Calu3 (cell line): ENCODE measurements at regions not wholly inside any gene's neighbourhood (a gene's known extent, or its start where the extent isn't known, plus 50 kb on each side); places are given as distances from the start of the nearest gene placed in this dataset.
"Not testable (repeated sequence)": the region's sequence is repeated elsewhere in the genome, so short reads cannot be mapped to it uniquely, and the experiment has no call there.

Source experiments
- BruUV-seq: library from RNA; stranded (reverse); fragments of 400-500 nt; replicated peaks from 2 replicates; lab custom pipeline; 2021; lab: Mats Ljungman, UMichigan
- CTCF ChIA-PET: fragments of 300-600 bp; sonication (Branson Sonifier 250); formaldehyde crosslinking; loops from one replicate; lab custom pipeline; 2022; ENCODE audit warnings: antibody characterized with exemption; lab: Charles Lee
- DNase-seq: peaks from one replicate; pipeline ENCODE4 v3.0.0; 2022
- H3K27ac Mint-ChIP-seq: one replicate; pipeline ENCODE4 v1.8.0; 2022; ENCODE audit warnings: mixed read lengths; ENCODE audit not compliant: unreplicated experiment
- H3K27me3 Mint-ChIP-seq: one replicate; pipeline ENCODE4 v1.8.0; 2022; ENCODE audit warnings: mixed read lengths; ENCODE audit not compliant: unreplicated experiment
- H3K36me3 Mint-ChIP-seq: one replicate; pipeline ENCODE4 v1.8.0; 2022; ENCODE audit warnings: mild to moderate bottlenecking, moderate library complexity, mixed read lengths; ENCODE audit not compliant: insufficient read depth, unreplicated experiment
- H3K4me1 Mint-ChIP-seq: one replicate; pipeline ENCODE4 v1.8.0; 2022; ENCODE audit warnings: mild to moderate bottlenecking, low read depth, mixed read lengths; ENCODE audit not compliant: unreplicated experiment
- H3K4me3 Mint-ChIP-seq: one replicate; pipeline ENCODE4 v1.8.0; 2022; ENCODE audit warnings: mild to moderate bottlenecking, low read depth, moderate library complexity, mixed read lengths; ENCODE audit not compliant: unreplicated experiment
- H3K9me3 Mint-ChIP-seq: one replicate; pipeline ENCODE4 v1.8.0; 2022; ENCODE audit warnings: low read depth, mixed read lengths; ENCODE audit not compliant: unreplicated experiment
- intact Hi-C: fragments of 100-400 bp; cut with micrococcal nuclease; formaldehyde crosslinking; loops from one replicate; pipeline ENCODE4 v1.10.0; 2022; ENCODE audit not compliant: unreplicated experiment
- TF ChIP-seq, protein P1 (sequence below): fragments of 200-600 bp; IDR thresholded peaks from one replicate; pipeline ENCODE4 v1.8.0; 2022; ENCODE audit warnings: antibody characterized with exemption; ENCODE audit not compliant: unreplicated experiment

DNA sequence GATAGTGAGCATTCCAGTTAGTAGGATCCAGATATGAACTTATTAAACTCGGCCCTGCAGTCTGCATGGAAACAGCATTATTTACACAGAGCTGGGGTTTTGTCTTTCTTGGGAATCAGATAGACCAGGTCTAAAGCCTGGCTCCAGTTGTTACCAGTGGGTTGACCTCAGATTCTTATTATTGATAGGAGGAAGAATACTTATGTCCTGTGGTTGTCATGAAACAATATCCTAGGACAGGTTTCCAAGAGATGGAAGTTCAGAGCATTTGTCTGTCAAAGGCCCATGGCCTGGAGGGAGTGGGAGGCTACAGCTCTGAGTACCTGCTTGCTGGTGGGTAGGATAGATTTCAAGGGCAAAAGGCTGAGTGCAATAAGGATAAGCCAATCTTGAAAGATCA lies 129.2 kb downstream of the BOD1 start:
- no peaks in the 10 kb centered on the region for H3K4me1 Mint-ChIP-seq
- CTCF ChIA-PET, result no interaction called here
- no TSS peak for BruUV-seq
- intact Hi-C loops, result no loop called here
- H3K4me3 Mint-ChIP-seq, result no peak overlapping the region
- H3K36me3 Mint-ChIP-seq, result no peaks in the 10 kb centered on the region
- TF ChIP-seq, protein P1, sequence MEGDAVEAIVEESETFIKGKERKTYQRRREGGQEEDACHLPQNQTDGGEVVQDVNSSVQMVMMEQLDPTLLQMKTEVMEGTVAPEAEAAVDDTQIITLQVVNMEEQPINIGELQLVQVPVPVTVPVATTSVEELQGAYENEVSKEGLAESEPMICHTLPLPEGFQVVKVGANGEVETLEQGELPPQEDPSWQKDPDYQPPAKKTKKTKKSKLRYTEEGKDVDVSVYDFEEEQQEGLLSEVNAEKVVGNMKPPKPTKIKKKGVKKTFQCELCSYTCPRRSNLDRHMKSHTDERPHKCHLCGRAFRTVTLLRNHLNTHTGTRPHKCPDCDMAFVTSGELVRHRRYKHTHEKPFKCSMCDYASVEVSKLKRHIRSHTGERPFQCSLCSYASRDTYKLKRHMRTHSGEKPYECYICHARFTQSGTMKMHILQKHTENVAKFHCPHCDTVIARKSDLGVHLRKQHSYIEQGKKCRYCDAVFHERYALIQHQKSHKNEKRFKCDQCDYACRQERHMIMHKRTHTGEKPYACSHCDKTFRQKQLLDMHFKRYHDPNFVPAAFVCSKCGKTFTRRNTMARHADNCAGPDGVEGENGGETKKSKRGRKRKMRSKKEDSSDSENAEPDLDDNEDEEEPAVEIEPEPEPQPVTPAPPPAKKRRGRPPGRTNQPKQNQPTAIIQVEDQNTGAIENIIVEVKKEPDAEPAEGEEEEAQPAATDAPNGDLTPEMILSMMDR, result no peak
- H3K27ac Mint-ChIP-seq, result no peak overlapping the region
- H3K27me3 Mint-ChIP-seq, result peaks cover 32% of the 10 kb centered on the region
- H3K9me3 Mint-ChIP-seq, result no peaks in the 10 kb centered on the region
- no peak for DNase-seq

DNA sequence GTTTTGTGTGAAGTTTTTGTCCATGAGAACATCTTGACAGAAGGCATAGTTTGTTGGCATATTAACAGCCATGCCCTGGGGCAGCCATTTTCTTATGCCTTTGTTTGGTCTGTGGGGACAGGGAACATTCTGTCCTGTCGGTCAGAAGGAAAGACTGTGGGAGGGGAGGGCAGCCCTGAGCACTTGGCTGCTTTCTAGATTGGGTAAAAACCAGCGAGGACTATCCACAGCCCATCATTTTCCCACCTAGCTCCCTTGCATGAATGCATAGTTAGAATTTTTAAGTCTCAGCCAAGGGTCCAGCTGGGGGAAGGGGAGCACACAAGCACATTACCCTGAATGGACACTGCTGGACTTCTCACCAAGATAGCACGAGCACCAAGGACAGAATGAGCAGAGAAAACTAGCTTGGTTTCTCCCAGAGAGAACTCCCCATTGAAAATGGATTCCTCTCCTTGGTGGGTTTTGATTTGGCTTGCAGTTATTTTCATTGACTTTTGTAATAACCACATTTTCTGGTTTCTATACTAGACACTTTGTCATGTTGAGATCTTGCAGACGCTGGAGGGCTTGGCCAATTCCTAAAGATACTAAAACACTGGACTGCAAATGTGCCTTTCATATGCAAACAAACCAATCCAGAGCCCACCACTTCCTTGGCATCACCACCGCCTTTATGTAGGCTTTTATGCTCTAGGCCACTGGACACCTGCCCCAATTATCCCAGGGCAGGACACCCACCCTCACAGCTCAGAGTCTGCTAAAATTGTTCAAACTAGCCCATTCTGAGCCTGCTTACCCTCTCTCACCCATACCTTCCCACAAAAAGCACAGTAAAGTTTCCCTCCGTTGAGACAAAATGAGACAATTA lies 129.9 kb downstream of the BOD1 start:
- Mint-ChIP-seq H3K4me3 (no peak overlapping the region), H3K4me1 (no peaks in the 10 kb centered on the region), H3K36me3 (no peaks in the 10 kb centered on the region), H3K27ac (no peak overlapping the region), H3K27me3 (peaks cover 31% of the 10 kb centered on the region), H3K9me3 (no peaks in the 10 kb centered on the region)
- CTCF ChIA-PET, result no interaction called here
- no TSS peak for BruUV-seq
- no peak for DNase-seq
- TF ChIP-seq, protein P1, result no peak
- intact Hi-C loops, result no loop called here

DNA sequence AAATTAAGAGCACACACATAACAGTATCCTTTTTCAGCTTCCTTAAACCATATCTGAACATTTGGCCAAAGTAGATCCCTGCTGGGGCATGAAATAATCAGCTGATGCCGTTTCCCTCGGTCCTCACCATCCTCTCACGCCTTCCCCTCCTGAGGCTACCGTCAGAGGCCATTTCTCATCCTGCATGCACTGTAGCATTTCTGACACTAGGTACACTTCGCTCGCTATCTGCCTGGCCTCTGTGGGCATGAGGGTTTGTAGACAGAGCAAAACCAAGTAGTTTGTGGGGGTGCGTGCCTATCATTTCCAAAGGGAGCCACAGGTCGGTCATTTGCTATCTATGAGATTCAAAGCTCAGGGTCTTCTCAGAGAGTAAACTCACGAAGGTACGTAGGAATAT lies 131.9 kb downstream of the BOD1 start:
- no peaks in the 10 kb centered on the region for H3K4me1 Mint-ChIP-seq
- H3K27ac Mint-ChIP-seq, result peak overlapping the region; percentile 53
- no peaks in the 10 kb centered on the region for H3K9me3 Mint-ChIP-seq
- no peak overlapping the region for H3K4me3 Mint-ChIP-seq
- no peak for DNase-seq
- TF ChIP-seq, protein P1, result no peak
- intact Hi-C loops, result no loop called here
- CTCF ChIA-PET, result interaction anchor here (0.6 kb wide), 1 partner anchor 116 kb away, joined by 4 read pairs; no protein-coding TSS in a partner anchor
- H3K27me3 Mint-ChIP-seq, result peaks cover 13% of the 10 kb centered on the region
- H3K36me3 Mint-ChIP-seq, result no peaks in the 10 kb centered on the region
- no TSS peak for BruUV-seq

DNA sequence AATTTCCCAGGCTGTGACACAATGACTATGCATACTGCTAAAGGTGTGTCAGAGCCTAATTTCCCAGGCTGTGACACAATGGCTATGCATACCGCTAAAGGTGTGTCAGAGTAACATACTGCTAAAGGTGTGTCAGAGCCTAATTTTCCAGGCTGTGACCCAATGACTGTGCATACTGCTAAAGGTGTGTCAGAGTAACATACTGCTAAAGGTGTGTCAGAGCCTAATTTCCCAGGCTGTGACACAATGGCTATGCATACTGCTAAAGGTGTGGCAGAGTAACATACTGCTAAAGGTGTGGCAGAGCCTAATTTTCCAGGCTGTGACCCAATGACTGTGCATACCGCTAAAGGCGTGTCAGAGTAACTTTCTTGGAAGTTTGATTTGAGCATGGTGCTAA lies 132.9 kb downstream of the BOD1 start:
- BruUV-seq, H3K36me3 Mint-ChIP-seq, H3K4me1 Mint-ChIP-seq, H3K4me3 Mint-ChIP-seq, H3K9me3 Mint-ChIP-seq, intact Hi-C loops, H3K27ac Mint-ChIP-seq: not testable (repeated sequence)
- peaks cover 13% of the 10 kb centered on the region for H3K27me3 Mint-ChIP-seq
- peak; percentile 34 for DNase-seq
- CTCF ChIA-PET, result interaction anchor here (0.6 kb wide), 1 partner anchor 115 kb away, joined by 4 read pairs; no protein-coding TSS in a partner anchor

DNA sequence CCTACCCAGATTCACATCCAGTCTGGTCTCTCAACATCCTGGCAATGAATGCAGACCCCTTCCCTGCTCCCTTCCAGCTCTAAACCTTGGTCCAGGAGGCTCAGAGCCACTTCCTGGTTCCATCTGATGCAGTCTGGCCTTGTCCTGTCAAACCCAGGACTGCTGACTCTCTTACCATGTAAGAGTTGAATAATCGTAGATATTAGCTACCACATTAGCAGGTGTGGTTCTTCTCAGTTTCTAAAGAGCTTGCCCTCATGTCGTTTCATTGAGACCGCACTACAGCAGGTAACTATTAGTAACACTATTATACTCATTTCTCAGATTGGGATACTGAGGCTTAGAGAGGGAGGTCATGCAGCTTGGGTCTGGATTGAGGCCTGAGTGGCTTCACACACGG lies 133.3 kb downstream of the BOD1 start:
- CTCF ChIA-PET, result no interaction called here
- intact Hi-C loops, result no loop called here
- Mint-ChIP-seq H3K9me3 (no peaks in the 10 kb centered on the region), H3K27me3 (peaks cover 13% of the 10 kb centered on the region), H3K27ac (peak overlapping the region; percentile 72), H3K4me3 (no peak overlapping the region), H3K36me3 (no peaks in the 10 kb centered on the region), H3K4me1 (no peaks in the 10 kb centered on the region)
- TF ChIP-seq, protein P1, result no peak
- DNase-seq, result no peak
- TSS peak; percentile 61 for BruUV-seq
